Cardiac fibroblast (primary cell): ENCODE measurements at regions not wholly inside any gene's neighbourhood (a gene's known extent, or its start where the extent isn't known, plus 50 kb on each side); places are given as distances from the start of the nearest gene placed in this dataset.

ENCODE experiments used
- DNase-seq, 2 donors: peaks; one replicate each; pipeline versions ENCODE4 v3.0.0 to v3.0.0-alpha.2; 2010; ENCODE audit warnings: low read depth in 2 of 2
- H3K4me3 ChIP-seq, 2 donors: replicated peaks in 1 of 2; 1 replicate in 1 of 2; 2 replicates in 1 of 2; pipeline ENCODE4 v1.5.1; 2011; ENCODE audit warnings: low read depth in 2 of 2, low read length in 2 of 2, mild to moderate bottlenecking in 2 of 2, moderate library complexity in 1 of 2
- TF ChIP-seq, protein P1 (sequence below): IDR thresholded peaks from one replicate; pipeline ENCODE4 v1.5.1; 2011; ENCODE audit warnings: low read depth, mild to moderate bottlenecking, low read length, inconsistent platforms

- no peak overlapping the region for H3K4me3 ChIP-seq
Observed at GRCh38 chr1:5389101-5389885, 602.9 kb downstream of the NPHP4 start.

DNA sequence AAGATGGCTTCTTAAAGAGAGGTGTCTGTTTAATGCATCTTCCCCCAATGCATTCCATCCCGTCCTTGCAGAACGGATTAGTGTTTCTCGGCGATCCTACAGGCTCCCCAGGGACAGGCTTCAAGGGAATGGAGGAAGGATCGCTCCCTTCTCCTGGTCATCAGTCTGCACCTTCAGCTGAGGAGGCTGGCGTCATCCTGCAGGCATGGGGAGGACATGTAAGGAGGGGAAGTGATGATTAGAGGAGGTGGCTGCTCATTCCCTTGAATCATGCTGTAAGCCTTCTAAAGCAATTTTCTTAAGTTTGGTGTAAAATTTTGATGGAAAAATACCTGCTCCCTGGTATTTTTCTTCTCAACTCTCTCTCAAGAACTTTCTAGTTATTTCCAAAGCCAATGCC lies 603.6 kb downstream of the NPHP4 start:
- H3K4me3 ChIP-seq = no peak overlapping the region
- TF ChIP-seq, protein P1, sequence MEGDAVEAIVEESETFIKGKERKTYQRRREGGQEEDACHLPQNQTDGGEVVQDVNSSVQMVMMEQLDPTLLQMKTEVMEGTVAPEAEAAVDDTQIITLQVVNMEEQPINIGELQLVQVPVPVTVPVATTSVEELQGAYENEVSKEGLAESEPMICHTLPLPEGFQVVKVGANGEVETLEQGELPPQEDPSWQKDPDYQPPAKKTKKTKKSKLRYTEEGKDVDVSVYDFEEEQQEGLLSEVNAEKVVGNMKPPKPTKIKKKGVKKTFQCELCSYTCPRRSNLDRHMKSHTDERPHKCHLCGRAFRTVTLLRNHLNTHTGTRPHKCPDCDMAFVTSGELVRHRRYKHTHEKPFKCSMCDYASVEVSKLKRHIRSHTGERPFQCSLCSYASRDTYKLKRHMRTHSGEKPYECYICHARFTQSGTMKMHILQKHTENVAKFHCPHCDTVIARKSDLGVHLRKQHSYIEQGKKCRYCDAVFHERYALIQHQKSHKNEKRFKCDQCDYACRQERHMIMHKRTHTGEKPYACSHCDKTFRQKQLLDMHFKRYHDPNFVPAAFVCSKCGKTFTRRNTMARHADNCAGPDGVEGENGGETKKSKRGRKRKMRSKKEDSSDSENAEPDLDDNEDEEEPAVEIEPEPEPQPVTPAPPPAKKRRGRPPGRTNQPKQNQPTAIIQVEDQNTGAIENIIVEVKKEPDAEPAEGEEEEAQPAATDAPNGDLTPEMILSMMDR = no peak
- DNase-seq = no peak

More at GRCh38 chr1:5389101-5389885, 602.9 kb downstream of the NPHP4 start:
- TF ChIP-seq, protein P1 = no peak
- no peak for DNase-seq

- DNase-seq = no peak
- no peak overlapping the region for H3K4me3 ChIP-seq
- TF ChIP-seq, protein P1 = no peak
Observed at GRCh38 chr1:5386371-5386770, 605.9 kb downstream of the NPHP4 start.

DNA sequence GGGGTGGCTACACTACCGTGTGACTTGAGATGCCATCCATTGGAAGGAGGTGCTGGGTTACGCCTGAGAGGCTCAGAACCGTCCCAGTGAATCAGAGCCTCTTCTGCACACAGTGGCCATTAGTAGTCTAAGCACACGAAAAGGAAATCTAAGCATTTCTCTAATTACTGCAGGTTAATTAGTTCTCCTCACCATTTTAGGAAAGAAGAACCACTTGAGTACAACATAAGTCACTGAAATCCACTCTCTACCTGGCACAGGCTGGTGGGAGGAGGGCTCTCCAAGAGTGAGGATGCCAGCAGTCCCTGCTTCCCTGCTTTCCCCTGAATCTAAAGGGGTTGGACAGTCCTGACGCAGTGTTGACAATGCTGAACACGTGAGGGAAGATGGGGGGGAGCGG lies 606.3 kb downstream of the NPHP4 start:
- TF ChIP-seq, protein P1 = no peak
- H3K4me3 ChIP-seq = no peak overlapping the region
- DNase-seq = no peak

DNA sequence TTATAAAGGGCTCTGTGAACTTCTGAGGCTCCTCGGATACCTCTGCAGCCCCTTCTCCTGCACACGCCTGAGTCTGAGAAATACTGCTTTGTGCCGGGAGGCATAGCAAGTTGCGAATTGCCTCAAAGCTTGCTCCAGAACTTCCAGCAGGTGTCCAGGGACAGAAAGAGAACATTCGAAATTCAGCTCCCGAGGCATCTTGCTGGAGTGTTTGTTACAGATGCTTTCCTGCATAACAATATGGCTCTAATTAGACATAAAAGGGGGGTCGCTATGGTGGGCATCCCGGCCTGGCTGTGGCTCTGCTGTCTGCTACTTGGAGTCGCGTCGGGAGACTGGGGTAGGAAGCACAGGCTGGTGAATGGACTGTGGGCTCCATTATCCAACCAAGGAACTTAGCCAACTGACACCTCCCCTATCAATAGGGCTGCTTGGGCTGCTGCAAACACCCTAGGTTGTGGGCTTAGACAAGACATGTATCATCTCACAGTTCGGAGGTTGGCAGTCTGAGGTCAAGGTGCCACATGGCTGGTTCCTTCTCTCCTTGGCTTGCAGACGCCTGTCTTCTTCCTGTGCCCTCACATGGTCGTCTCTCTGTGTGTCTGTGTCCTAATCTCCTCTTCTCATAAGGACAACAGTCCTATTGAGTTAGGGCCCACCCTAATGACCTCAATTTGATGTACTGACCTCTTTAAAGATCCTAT lies 607.0 kb downstream of the NPHP4 start:
- DNase-seq = no peak
- H3K4me3 ChIP-seq = no peak overlapping the region
- TF ChIP-seq, protein P1 = no peak

GRCh38 chr1:5381491-5381890 lies 610.7 kb downstream of the NPHP4 start:
- no peak for DNase-seq
- TF ChIP-seq, protein P1 = no peak

More at GRCh38 chr1:5381491-5381890, 610.7 kb downstream of the NPHP4 start:
- H3K4me3 ChIP-seq = no peak overlapping the region
